Activated CD8-positive, alpha-beta T cell treated with anti-CD3 and anti-CD28 coated beads for 36 hours (primary cell): ENCODE measurements at regions not wholly inside any gene's neighbourhood (a gene's known extent, or its start where the extent isn't known, plus 50 kb on each side); places are given as distances from the start of the nearest gene placed in this dataset.

Experiments used
- ATAC-seq: fragments of 200-7000 bp; cut with Tn5 transposase; one replicate; pipeline ENCODE4 v1.10.0; 2021; ENCODE audit warnings: mild to moderate bottlenecking, moderate library complexity
- CTCF ChIA-PET: fragments of 350-600 bp; sonication (Branson Sonifier 250); formaldehyde crosslinking; loops from one replicate; lab custom pipeline; 2021; ENCODE audit warnings: antibody characterized with exemption; lab: Charles Lee
- POLR2A ChIA-PET: fragments of 350-600 bp; sonication (Branson Sonifier 250); formaldehyde crosslinking; loops from one replicate; lab custom pipeline; 2021; ENCODE audit warnings: antibody characterized with exemption; lab: Charles Lee
- DNase-seq: peaks from one replicate; pipeline ENCODE4 v3.0.0-alpha.2; 2020
- H3K27ac Mint-ChIP-seq: one replicate; pipeline ENCODE4 v1.8.0; 2021; ENCODE audit warnings: mild to moderate bottlenecking, mixed read lengths
- H3K27me3 Mint-ChIP-seq: one replicate; pipeline ENCODE4 v1.8.0; 2021; ENCODE audit warnings: mixed read lengths
- H3K36me3 Mint-ChIP-seq: one replicate; pipeline ENCODE4 v1.8.0; 2021; ENCODE audit warnings: low read depth, mixed read lengths
- H3K4me1 Mint-ChIP-seq: one replicate; pipeline ENCODE4 v1.8.0; 2021; ENCODE audit warnings: low read depth, mixed read lengths
- H3K4me3 Mint-ChIP-seq: one replicate; pipeline ENCODE4 v1.8.0; 2021; ENCODE audit warnings: mild to moderate bottlenecking, moderate library complexity, mixed read lengths
- H3K9me3 Mint-ChIP-seq: one replicate; pipeline ENCODE4 v1.8.0; 2021; ENCODE audit warnings: mixed read lengths
- intact Hi-C: fragments of 100-400 bp; cut with micrococcal nuclease; formaldehyde crosslinking; loops from one replicate; pipeline ENCODE4 v1.10.0; 2022
- TF ChIP-seq, protein P1 (sequence below): fragments of 200-600 bp; IDR thresholded peaks from one replicate; pipeline ENCODE4 v1.8.0; 2022; ENCODE audit warnings: antibody characterized with exemption, mild to moderate bottlenecking

DNA sequence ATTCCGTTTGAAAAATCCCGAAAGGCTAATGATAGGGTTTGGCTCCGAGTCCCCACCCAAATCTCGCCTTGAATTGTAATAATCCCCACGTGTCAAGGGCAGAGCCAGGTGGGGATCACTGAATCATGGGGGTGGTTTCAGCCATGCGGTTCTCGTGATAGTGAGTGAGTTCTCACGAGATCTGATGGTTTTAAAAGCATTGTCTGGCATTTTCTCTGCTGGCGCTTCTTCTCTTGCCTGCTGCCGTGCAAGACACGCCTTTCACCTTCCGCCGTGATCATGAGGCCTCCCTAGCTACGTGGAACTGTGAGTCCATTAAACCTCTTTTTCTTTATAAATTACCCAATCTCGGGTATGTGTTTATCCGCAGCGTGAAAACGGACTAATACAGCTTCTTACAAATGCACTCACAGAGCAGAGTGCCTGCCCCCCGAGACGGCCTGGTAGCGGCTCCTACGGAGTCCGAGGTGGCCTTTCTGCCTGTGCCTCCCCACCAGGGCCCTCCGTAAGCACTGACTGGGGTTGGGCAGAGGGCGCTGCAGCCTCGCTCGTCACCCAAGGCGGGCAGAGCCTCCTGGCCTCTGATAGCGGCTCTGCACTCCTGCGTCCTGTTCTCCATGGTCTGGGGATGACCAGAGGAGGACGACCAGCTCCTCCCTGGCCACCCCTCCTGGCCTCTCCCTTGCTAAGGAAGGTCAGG lies 131.7 kb downstream of the FOXL1 start:
- intact Hi-C loops, result no loop called here
- ATAC-seq (no peak), DNase-seq (no peak)
- H3K36me3 Mint-ChIP-seq, result no peaks in the 10 kb centered on the region
- H3K9me3 Mint-ChIP-seq, result no peaks in the 10 kb centered on the region
- no peak overlapping the region for H3K4me3 Mint-ChIP-seq
- peaks cover 1% of the 10 kb centered on the region for H3K27me3 Mint-ChIP-seq
- ChIA-PET POLR2A (no interaction called here), CTCF (no interaction called here)
- TF ChIP-seq, protein P1, sequence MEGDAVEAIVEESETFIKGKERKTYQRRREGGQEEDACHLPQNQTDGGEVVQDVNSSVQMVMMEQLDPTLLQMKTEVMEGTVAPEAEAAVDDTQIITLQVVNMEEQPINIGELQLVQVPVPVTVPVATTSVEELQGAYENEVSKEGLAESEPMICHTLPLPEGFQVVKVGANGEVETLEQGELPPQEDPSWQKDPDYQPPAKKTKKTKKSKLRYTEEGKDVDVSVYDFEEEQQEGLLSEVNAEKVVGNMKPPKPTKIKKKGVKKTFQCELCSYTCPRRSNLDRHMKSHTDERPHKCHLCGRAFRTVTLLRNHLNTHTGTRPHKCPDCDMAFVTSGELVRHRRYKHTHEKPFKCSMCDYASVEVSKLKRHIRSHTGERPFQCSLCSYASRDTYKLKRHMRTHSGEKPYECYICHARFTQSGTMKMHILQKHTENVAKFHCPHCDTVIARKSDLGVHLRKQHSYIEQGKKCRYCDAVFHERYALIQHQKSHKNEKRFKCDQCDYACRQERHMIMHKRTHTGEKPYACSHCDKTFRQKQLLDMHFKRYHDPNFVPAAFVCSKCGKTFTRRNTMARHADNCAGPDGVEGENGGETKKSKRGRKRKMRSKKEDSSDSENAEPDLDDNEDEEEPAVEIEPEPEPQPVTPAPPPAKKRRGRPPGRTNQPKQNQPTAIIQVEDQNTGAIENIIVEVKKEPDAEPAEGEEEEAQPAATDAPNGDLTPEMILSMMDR, result no peak
- H3K4me1 Mint-ChIP-seq, result no peaks in the 10 kb centered on the region
- no peak overlapping the region for H3K27ac Mint-ChIP-seq

DNA sequence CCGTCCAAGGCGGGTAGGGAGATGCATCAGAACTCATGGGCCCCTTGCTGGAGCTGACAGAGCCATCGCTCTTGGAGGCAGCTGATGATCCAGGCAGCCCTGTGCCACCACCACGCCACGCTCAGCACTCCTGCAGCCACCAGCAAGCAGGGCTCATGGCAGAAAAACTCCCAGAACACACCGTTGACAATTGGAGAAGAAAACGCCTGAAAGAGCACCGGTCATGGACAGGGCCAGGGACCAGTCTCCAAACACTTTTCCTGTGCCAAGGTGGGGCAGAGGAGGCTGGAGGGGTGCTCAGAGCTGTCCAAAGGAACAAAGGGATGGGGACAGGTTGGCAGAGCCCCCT lies 132.2 kb downstream of the FOXL1 start:
- H3K4me1 Mint-ChIP-seq, result no peaks in the 10 kb centered on the region
- H3K36me3 Mint-ChIP-seq, result no peaks in the 10 kb centered on the region
- ATAC-seq, result no peak
- intact Hi-C loops, result no loop called here
- no peak overlapping the region for H3K27ac Mint-ChIP-seq
- ChIA-PET POLR2A (no interaction called here), CTCF (no interaction called here)
- TF ChIP-seq, protein P1, result no peak
- no peak for DNase-seq
- H3K9me3 Mint-ChIP-seq, result no peaks in the 10 kb centered on the region
- H3K4me3 Mint-ChIP-seq, result no peak overlapping the region
- H3K27me3 Mint-ChIP-seq, result peaks cover 1% of the 10 kb centered on the region

DNA sequence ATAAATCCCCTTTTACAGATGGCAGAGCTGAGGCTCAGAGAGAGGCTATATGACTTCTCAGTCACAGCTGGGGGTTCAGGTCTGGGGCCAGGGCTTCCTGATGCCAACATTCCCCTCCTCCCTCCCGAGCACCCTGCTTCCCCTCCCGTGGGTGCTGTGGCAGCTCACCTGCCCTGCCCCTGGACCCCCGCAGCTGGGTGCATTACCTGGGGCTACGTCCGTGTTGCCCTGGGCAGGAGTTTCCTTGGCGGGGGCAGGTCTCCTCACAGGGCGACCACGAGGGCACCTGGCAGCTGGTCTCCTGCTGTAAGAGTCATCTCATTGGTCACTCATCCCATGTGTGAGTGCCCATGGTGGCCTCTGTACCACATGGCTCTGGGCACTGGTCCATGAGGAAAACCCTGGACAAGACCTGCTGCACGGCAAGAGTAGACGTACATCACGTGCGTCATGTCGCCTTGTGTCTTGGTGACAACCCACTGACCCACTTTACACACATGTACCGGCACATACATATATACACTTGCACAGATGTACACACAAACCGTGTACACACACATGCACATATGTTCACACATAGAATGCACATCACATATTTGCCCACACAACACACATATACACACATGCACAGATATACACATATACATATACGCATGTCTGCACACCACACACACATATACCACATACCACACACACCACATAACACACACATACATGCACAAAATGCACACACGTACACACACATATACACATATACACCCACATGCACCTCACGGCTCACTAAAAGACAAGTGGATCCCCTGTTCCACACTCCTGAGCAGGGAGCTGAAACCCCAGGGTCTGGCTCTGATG lies 134.0 kb downstream of the FOXL1 start:
- intact Hi-C loops, result no loop called here
- CTCF ChIA-PET, result no interaction called here
- POLR2A ChIA-PET, result no interaction called here
- H3K36me3 Mint-ChIP-seq, result no peaks in the 10 kb centered on the region
- H3K27ac Mint-ChIP-seq, result no peak overlapping the region
- TF ChIP-seq, protein P1, result no peak
- no peaks in the 10 kb centered on the region for H3K27me3 Mint-ChIP-seq
- H3K4me3 Mint-ChIP-seq, result no peak overlapping the region
- H3K9me3 Mint-ChIP-seq, result no peaks in the 10 kb centered on the region
- no peak for DNase-seq
- ATAC-seq, result no peak
- H3K4me1 Mint-ChIP-seq, result no peaks in the 10 kb centered on the region

DNA sequence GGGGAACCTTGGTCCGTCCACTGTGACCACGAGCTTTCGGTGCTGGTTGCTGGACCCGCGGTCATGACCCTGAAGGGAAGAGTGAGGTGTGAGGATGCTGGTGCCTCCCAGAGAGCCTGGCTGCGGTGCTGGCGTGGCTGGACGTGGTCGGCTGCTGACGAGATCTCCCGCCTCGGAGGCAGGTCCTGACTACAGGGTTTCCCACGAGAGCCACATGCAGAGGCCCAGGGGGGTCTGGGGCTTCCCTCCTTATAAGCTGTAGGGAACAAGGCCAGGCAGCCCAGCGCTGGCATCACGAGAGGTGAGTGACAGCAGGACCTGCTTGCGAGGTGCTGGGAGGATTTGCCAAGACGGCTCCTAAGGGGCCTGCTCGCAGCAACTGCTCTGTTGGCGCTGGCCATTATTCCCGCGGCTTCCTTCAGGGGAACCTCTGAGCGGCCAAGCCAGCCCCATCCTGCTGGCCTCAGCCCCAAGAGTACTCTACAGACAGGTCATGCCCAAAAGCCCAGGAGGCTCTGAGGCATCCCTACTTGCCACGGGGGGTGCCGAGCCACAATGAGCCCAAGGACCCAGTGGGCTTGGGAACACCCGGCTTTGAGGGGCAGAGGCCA lies 134.8 kb downstream of the FOXL1 start:
- Mint-ChIP-seq H3K9me3 (no peaks in the 10 kb centered on the region), H3K4me1 (no peaks in the 10 kb centered on the region), H3K27ac (no peak overlapping the region), H3K4me3 (no peak overlapping the region), H3K27me3 (peaks cover under 1% of the 10 kb centered on the region), H3K36me3 (no peaks in the 10 kb centered on the region)
- POLR2A ChIA-PET, result no interaction called here
- no peak for ATAC-seq
- intact Hi-C loops, result no loop called here
- DNase-seq, result no peak
- TF ChIP-seq, protein P1, result no peak
- CTCF ChIA-PET, result no interaction called here

DNA sequence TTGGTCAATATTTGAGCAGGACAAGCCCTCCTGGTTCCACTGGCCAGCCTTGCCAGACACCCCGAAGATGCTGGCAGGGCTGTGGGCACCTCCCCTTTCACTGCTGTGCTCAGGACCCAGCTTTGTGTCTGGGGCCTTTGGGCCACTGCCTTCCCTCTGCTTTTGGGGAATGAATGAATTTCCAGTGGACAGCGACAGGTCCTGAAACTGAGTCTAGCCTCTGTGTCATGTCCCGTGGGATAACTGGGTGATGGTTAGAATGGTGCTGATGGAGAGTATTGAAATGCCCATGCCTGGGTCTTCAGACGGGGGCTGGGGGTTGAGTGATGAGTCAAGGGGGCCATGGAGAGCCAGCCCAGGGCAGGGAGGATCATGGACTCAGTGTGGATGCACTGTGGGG lies 135.8 kb downstream of the FOXL1 start:
- no peak overlapping the region for H3K27ac Mint-ChIP-seq
- H3K4me3 Mint-ChIP-seq, result no peak overlapping the region
- ChIA-PET CTCF (no interaction called here), POLR2A (no interaction called here)
- DNase-seq (no peak), ATAC-seq (no peak)
- TF ChIP-seq, protein P1, result no peak
- H3K9me3 Mint-ChIP-seq, result no peaks in the 10 kb centered on the region
- intact Hi-C loops, result no loop called here
- H3K4me1 Mint-ChIP-seq, result no peaks in the 10 kb centered on the region
- no peaks in the 10 kb centered on the region for H3K36me3 Mint-ChIP-seq
- peaks cover 5% of the 10 kb centered on the region for H3K27me3 Mint-ChIP-seq
